CD8-positive, alpha-beta memory T cell (primary cell): ENCODE measurements at regions not wholly inside any gene's neighbourhood (a gene's known extent, or its start where the extent isn't known, plus 50 kb on each side); places are given as distances from the start of the nearest gene placed in this dataset.
"Not testable (repeated sequence)": the region's sequence is repeated elsewhere in the genome, so short reads cannot be mapped to it uniquely, and the experiment has no call there.

Experiments used
- CTCF ChIA-PET: fragments of 350-600 bp; sonication (Branson Sonifier 250); formaldehyde crosslinking; loops from one replicate; lab custom pipeline; 2021; ENCODE audit warnings: antibody characterized with exemption; lab: Charles Lee
- POLR2A ChIA-PET: fragments of 350-600 bp; sonication (Branson Sonifier 250); formaldehyde crosslinking; loops from one replicate; lab custom pipeline; 2021; ENCODE audit warnings: antibody characterized with exemption; lab: Charles Lee
- DNase-seq, 5 donors: peaks; one replicate each; pipeline versions ENCODE4 v3.0.0 to v3.0.0-alpha.2; 2020 to 2022; ENCODE audit warnings: mixed read lengths in 1 of 5
- H3K27ac ChIP-seq: one replicate; pipeline ENCODE4 v1.7.0; 2013; ENCODE audit warnings: low read depth, mild to moderate bottlenecking, low read length, moderate library complexity
- H3K27me3 ChIP-seq: 2 replicates; pipeline ENCODE4 v1.7.0; 2013; ENCODE audit warnings: low read length, mild to moderate bottlenecking; ENCODE audit not compliant: insufficient read depth, poor library complexity, severe bottlenecking
- H3K36me3 ChIP-seq: 2 replicates; pipeline ENCODE4 v1.7.0; 2013; ENCODE audit warnings: mild to moderate bottlenecking, low read length, moderate library complexity; ENCODE audit not compliant: insufficient read depth
- H3K4me1 ChIP-seq: 2 replicates; pipeline ENCODE4 v1.7.0; 2013; ENCODE audit warnings: mild to moderate bottlenecking, low read length, moderate library complexity; ENCODE audit not compliant: insufficient read depth
- H3K4me3 ChIP-seq: 2 replicates; pipeline ENCODE4 v1.7.0; 2013; ENCODE audit warnings: mild to moderate bottlenecking, low read length
- H3K9me3 ChIP-seq: 2 replicates; pipeline ENCODE4 v1.7.0; 2013; ENCODE audit warnings: mild to moderate bottlenecking, low read length
- H3K27ac Mint-ChIP-seq, 8 donors: one replicate each; pipeline ENCODE4 v1.8.0; 2020 to 2021; ENCODE audit warnings: mixed read lengths in 8 of 8, mild to moderate bottlenecking in 6 of 8, inconsistent platforms in 3 of 8, moderate library complexity in 3 of 8
- H3K27me3 Mint-ChIP-seq, 2 donors: one replicate each; pipeline ENCODE4 v1.8.0; 2020 to 2021; ENCODE audit warnings: mixed read lengths in 2 of 2, mild to moderate bottlenecking in 1 of 2, moderate library complexity in 1 of 2
- H3K36me3 Mint-ChIP-seq, 3 donors: one replicate each; pipeline ENCODE4 v1.8.0; 2020 to 2021; ENCODE audit warnings: mixed read lengths in 3 of 3, inconsistent platforms in 1 of 3, mild to moderate bottlenecking in 1 of 3
- H3K4me1 Mint-ChIP-seq, 3 donors: one replicate each; pipeline ENCODE4 v1.8.0; 2020 to 2021; ENCODE audit warnings: mixed read lengths in 3 of 3, inconsistent platforms in 1 of 3, mild to moderate bottlenecking in 1 of 3
- H3K4me3 Mint-ChIP-seq, 7 donors: one replicate each; pipeline ENCODE4 v1.8.0; 2020 to 2021; ENCODE audit warnings: mixed read lengths in 7 of 7, mild to moderate bottlenecking in 6 of 7, moderate library complexity in 4 of 7, inconsistent platforms in 2 of 7
- H3K9me3 Mint-ChIP-seq, 5 donors: one replicate each; pipeline ENCODE4 v1.8.0; 2020 to 2022; ENCODE audit warnings: mixed read lengths in 5 of 5, mild to moderate bottlenecking in 3 of 5, moderate library complexity in 2 of 5, inconsistent platforms in 1 of 5

DNA sequence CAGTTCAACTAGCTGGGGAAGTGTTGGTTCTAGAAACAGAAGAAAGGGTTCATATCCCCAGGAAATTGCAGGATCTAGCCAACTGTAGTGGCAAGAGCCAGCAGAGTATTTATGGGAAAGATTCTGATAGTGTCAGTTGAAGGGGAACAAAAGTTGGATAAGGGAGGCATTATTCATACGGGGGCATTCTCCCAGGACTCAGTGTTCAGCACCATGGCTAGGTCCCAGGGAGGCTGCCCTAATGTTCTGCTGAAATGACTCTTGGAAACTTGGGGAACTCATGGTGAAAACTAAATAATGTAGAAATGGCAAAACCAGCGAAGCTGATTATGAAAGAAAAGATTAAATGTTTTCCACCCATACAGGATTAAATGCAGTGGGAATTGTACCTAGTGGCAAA lies 543.7 kb downstream of the TRIB2 start:
- Histone ChIP-seq H3K36me3 (no peaks in the 10 kb centered on the region), H3K4me3 (no peak overlapping the region), H3K27me3 (no peaks in the 10 kb centered on the region), H3K4me1 (no peaks in the 10 kb centered on the region), H3K9me3 (no peaks in the 10 kb centered on the region), H3K27ac (no peak overlapping the region)
- DNase-seq: no peak
- no peak overlapping the region for H3K4me3 Mint-ChIP-seq
- no peaks in the 10 kb centered on the region for H3K4me1 Mint-ChIP-seq
- no peaks in the 10 kb centered on the region for H3K36me3 Mint-ChIP-seq
- peaks cover 0 to 4% of the 10 kb centered on the region in 2 donors for H3K27me3 Mint-ChIP-seq
- peaks cover 0 to 13% (median 0%) of the 10 kb centered on the region in 5 donors for H3K9me3 Mint-ChIP-seq
- H3K27ac Mint-ChIP-seq: no peak overlapping the region
- POLR2A ChIA-PET: no interaction called here
- CTCF ChIA-PET: no interaction called here

DNA sequence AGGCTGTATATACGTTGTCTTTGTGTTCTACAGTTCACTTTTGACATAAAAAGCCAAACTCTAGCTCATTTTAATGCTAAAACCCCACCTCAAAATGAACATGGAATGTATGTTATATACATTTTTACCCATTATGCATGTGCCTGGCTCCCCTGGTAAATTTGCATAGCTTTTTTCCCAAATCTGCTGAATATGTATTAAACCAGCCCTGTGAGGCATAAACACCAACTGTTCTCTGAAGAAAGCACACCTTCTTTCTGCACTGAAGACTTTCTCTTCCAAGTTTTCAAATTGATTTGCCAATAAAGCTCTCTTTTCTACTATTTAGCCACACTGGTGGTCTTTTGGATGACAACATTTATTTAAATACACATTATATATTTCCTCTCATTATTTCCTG lies 549.4 kb downstream of the TRIB2 start:
- Histone ChIP-seq H3K4me1 (no peaks in the 10 kb centered on the region), H3K36me3 (no peaks in the 10 kb centered on the region), H3K27ac (no peak overlapping the region), H3K4me3 (no peak overlapping the region), H3K9me3 (no peaks in the 10 kb centered on the region), H3K27me3 (no peaks in the 10 kb centered on the region)
- POLR2A ChIA-PET: no interaction called here
- Mint-ChIP-seq H3K9me3 (peaks cover 0 to 9% (median 3%) of the 10 kb centered on the region in 5 donors), H3K27ac (no peak overlapping the region), H3K4me3 (no peak overlapping the region), H3K27me3 (peaks cover 0 to 4% of the 10 kb centered on the region in 2 donors), H3K36me3 (no peaks in the 10 kb centered on the region), H3K4me1 (no peaks in the 10 kb centered on the region)
- DNase-seq: no peak
- CTCF ChIA-PET: no interaction called here

- no peaks in the 10 kb centered on the region for H3K27me3 ChIP-seq
- Mint-ChIP-seq H3K27ac (no peak overlapping the region), H3K4me3 (no peak overlapping the region), H3K27me3 (no peaks in the 10 kb centered on the region), H3K9me3 (peaks cover 0 to 6% (median 0%) of the 10 kb centered on the region in 5 donors), H3K36me3 (no peaks in the 10 kb centered on the region), H3K4me1 (no peaks in the 10 kb centered on the region)
- no peaks in the 10 kb centered on the region for H3K36me3 ChIP-seq
- DNase-seq: no peak
- H3K27ac ChIP-seq: no peak overlapping the region
- ChIA-PET CTCF (no interaction called here), POLR2A (no interaction called here)
- H3K9me3 ChIP-seq: no peaks in the 10 kb centered on the region
- no peak overlapping the region for H3K4me3 ChIP-seq
- no peaks in the 10 kb centered on the region for H3K4me1 ChIP-seq
These were observed 568.0 kb downstream of the TRIB2 start for GRCh38 chr2:13284688-13285087.

GRCh38 chr2:13289310-13289709 lies 572.6 kb downstream of the TRIB2 start:
- H3K36me3 Mint-ChIP-seq: no peaks in the 10 kb centered on the region
- CTCF ChIA-PET: no interaction called here
- peaks cover 0 to 5% (median 0%) of the 10 kb centered on the region in 5 donors for H3K9me3 Mint-ChIP-seq
- no peak overlapping the region for H3K27ac Mint-ChIP-seq
- Histone ChIP-seq H3K4me3 (no peak overlapping the region), H3K36me3 (no peaks in the 10 kb centered on the region), H3K27ac (no peak overlapping the region), H3K27me3 (no peaks in the 10 kb centered on the region), H3K9me3 (no peaks in the 10 kb centered on the region), H3K4me1 (no peaks in the 10 kb centered on the region)
- no peak overlapping the region for H3K4me3 Mint-ChIP-seq
- H3K4me1 Mint-ChIP-seq: no peaks in the 10 kb centered on the region
- POLR2A ChIA-PET: no interaction called here
- no peak for DNase-seq
- H3K27me3 Mint-ChIP-seq: no peaks in the 10 kb centered on the region

- CTCF ChIA-PET, H3K4me1 ChIP-seq, H3K4me3 ChIP-seq, H3K9me3 ChIP-seq, H3K27ac Mint-ChIP-seq, H3K27ac ChIP-seq, POLR2A ChIA-PET, H3K36me3 Mint-ChIP-seq, H3K27me3 Mint-ChIP-seq, H3K27me3 ChIP-seq, DNase-seq, H3K4me1 Mint-ChIP-seq, H3K4me3 Mint-ChIP-seq, H3K36me3 ChIP-seq: not testable (repeated sequence)
- H3K9me3 Mint-ChIP-seq: peaks cover 1 to 11% (median 2%) of the 10 kb centered on the region in 5 donors
These were observed 591.7 kb downstream of the TRIB2 start for GRCh38 chr2:13308478-13308805.

DNA sequence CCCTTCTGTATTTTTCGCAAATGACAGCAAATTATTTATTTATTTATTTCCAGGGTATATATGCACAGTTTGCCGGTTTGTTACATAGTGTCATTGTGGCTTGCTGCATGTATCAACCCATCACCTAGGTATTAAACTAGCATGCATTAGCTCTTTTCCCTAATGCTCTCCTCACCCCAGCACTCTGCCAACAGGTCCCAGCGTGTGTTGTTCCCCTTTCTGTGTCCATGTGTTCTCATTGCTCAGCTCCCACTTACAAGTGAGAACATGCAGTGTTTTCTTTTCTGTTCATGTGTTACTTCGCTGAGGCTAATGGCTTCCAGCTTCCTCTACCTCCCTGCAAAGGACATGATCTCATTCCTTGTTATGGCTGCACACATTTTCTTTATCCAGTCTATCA lies 592.3 kb downstream of the TRIB2 start:
- Mint-ChIP-seq H3K4me1 (no peaks in the 10 kb centered on the region), H3K27me3 (no peaks in the 10 kb centered on the region), H3K27ac (no peak overlapping the region), H3K4me3 (no peak overlapping the region), H3K36me3 (peaks cover 0 to 1% (median 0%) of the 10 kb centered on the region in 3 donors), H3K9me3 (peaks cover 1 to 11% (median 2%) of the 10 kb centered on the region in 5 donors)
- ChIA-PET POLR2A (no interaction called here), CTCF (no interaction called here)
- Histone ChIP-seq H3K36me3 (no peaks in the 10 kb centered on the region), H3K4me3 (no peak overlapping the region), H3K27me3 (no peaks in the 10 kb centered on the region), H3K9me3 (no peaks in the 10 kb centered on the region), H3K4me1 (no peaks in the 10 kb centered on the region), H3K27ac (no peak overlapping the region)
- no peak for DNase-seq

DNA sequence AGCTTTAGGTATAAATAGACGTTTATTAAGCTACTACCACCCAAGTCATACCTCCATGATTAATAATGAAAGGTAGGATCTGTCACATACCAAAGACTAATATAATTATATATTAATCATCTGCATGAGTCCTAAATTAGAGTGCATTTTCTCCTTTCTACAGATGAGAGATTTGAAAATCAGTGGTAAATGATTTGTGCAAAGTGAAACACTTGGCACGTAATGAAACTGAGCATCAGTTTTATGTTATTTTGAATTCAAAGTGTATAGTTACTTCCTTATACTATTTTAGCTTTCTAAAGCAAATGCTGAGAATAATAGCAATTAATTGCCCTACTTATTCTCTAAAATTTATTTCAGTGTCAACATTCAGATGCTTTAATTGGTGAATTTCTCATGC lies 615.3 kb downstream of the TRIB2 start:
- H3K4me1 ChIP-seq: no peaks in the 10 kb centered on the region
- no peak overlapping the region for H3K27ac ChIP-seq
- ChIA-PET CTCF (no interaction called here), POLR2A (no interaction called here)
- H3K36me3 ChIP-seq: no peaks in the 10 kb centered on the region
- no peak overlapping the region for H3K4me3 ChIP-seq
- H3K9me3 ChIP-seq: no peaks in the 10 kb centered on the region
- no peak overlapping the region for H3K27ac Mint-ChIP-seq
- H3K36me3 Mint-ChIP-seq: no peaks in the 10 kb centered on the region
- no peak overlapping the region for H3K4me3 Mint-ChIP-seq
- no peaks in the 10 kb centered on the region for H3K27me3 Mint-ChIP-seq
- peaks cover 0 to 9% (median 3%) of the 10 kb centered on the region in 5 donors for H3K9me3 Mint-ChIP-seq
- H3K27me3 ChIP-seq: no peaks in the 10 kb centered on the region
- DNase-seq: no peak
- no peaks in the 10 kb centered on the region for H3K4me1 Mint-ChIP-seq

- H3K9me3 ChIP-seq, H3K27me3 Mint-ChIP-seq, H3K4me3 Mint-ChIP-seq, H3K27ac Mint-ChIP-seq, POLR2A ChIA-PET, H3K36me3 ChIP-seq, DNase-seq, H3K4me1 Mint-ChIP-seq, H3K4me3 ChIP-seq, H3K27me3 ChIP-seq, H3K4me1 ChIP-seq, CTCF ChIA-PET, H3K36me3 Mint-ChIP-seq, H3K27ac ChIP-seq: not testable (repeated sequence)
- peaks cover 0 to 16% (median 5%) of the 10 kb centered on the region in 5 donors for H3K9me3 Mint-ChIP-seq
These were observed 617.3 kb downstream of the TRIB2 start for GRCh38 chr2:13334071-13334470.

DNA sequence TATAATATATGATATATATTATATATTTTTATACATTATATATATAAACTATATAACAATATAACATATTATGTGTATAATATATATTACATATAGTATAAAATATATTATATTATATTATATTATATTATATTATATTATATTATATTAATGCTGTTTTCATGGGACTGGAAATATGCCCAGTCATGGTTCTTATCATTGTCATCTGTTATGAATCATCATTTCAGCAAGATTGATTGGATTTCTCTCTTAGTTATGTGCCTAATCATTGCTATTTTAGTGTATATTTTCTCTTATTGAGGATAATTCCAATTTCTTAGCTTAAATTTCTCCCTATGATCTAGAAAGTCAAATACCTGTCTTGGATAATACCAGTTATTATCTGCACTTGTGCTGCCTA lies 617.8 kb downstream of the TRIB2 start:
- ChIA-PET POLR2A (no interaction called here), CTCF (no interaction called here)
- Histone ChIP-seq H3K27me3 (no peaks in the 10 kb centered on the region), H3K4me3 (no peak overlapping the region), H3K36me3 (no peaks in the 10 kb centered on the region), H3K27ac (no peak overlapping the region), H3K9me3 (no peaks in the 10 kb centered on the region), H3K4me1 (no peaks in the 10 kb centered on the region)
- no peaks in the 10 kb centered on the region for H3K4me1 Mint-ChIP-seq
- H3K27ac Mint-ChIP-seq: no peak overlapping the region
- H3K36me3 Mint-ChIP-seq: no peaks in the 10 kb centered on the region
- H3K4me3 Mint-ChIP-seq: no peak overlapping the region
- H3K9me3 Mint-ChIP-seq: peaks cover 2 to 20% (median 5%) of the 10 kb centered on the region in 5 donors
- peaks cover 0 to 1% of the 10 kb centered on the region in 2 donors for H3K27me3 Mint-ChIP-seq
- no peak for DNase-seq
